GM12878 (cell line): ENCODE measurements at regions not wholly inside any gene's neighbourhood (a gene's known extent, or its start where the extent isn't known, plus 50 kb on each side); places are given as distances from the start of the nearest gene placed in this dataset.

Experiments used
- ATAC-seq: fragments of 200-7000 bp; cut with Tn5 transposase; 3 replicates; pipeline ENCODE4 v1.9.1; 2020; ENCODE audit warnings: mild to moderate bottlenecking, moderate library complexity
- BruUV-seq: library from RNA; stranded (reverse); fragments of 400-500 nt; replicated peaks from 2 replicates; lab custom pipeline; 2021; lab: Mats Ljungman, UMichigan
- CTCF ChIA-PET: fragments of 300-600 bp; sonication (Branson Sonifier 250); formaldehyde crosslinking; extraction: SDS; loops from one replicate; lab custom pipeline; 2021; ENCODE audit warnings: inconsistent platforms; lab: Yijun Ruan, JAX
- POLR2A ChIA-PET: fragments of 350-600 bp; formaldehyde crosslinking; extraction: SDS; loops from one replicate; lab custom pipeline; 2021; ENCODE audit warnings: inconsistent platforms; lab: Charles Lee
- RAD21 ChIA-PET: fragments of 300-600 bp; sonication (Branson Sonifier 250); formaldehyde crosslinking; loops from one replicate; lab custom pipeline; 2023; ENCODE audit warnings: antibody characterized with exemption; ENCODE audit not compliant: unreplicated experiment; lab: Charles Lee
- SMC1A ChIA-PET: fragments of 300-600 bp; sonication (Branson Sonifier 250); formaldehyde crosslinking; loops from one replicate; lab custom pipeline; 2023; ENCODE audit not compliant: unreplicated experiment, uncharacterized antibody; lab: Charles Lee
- DNase-seq: peaks from one replicate; pipeline ENCODE4 v3.0.0-alpha.2; 2011; ENCODE audit warnings: low read depth, low spot score
- FAIRE-seq: peaks from 3 replicates; lab custom pipeline; 2011; peaks lifted over from hg19 to GRCh38; lab: Jason Lieb, UNC
- H2AFZ ChIP-seq: 2 replicates; pipeline ENCODE4 v1.6.0; 2011; ENCODE audit warnings: low read depth, low read length, control low read depth; ENCODE audit not compliant: control insufficient read depth
- H3K27ac ChIP-seq: 2 replicates; pipeline ENCODE4 v1.5.1; 2011; ENCODE audit warnings: control low read depth; ENCODE audit not compliant: control insufficient read depth, insufficient read depth
- H3K27me3 ChIP-seq, 2 experiments: replicated peaks in 1 of 2; 2 replicates each; pipeline versions ENCODE4 v1.6.0 to v1.6.1; 2011; ENCODE audit warnings: low read length in 1 of 2; ENCODE audit not compliant: control insufficient read depth in 2 of 2, insufficient read depth in 2 of 2
- H3K36me3 ChIP-seq, 2 experiments: 2 replicates each; pipeline ENCODE4 v1.5.1; 2011; ENCODE audit warnings: low read length in 1 of 2; ENCODE audit not compliant: control insufficient read depth in 2 of 2, insufficient read depth in 2 of 2
- H3K4me1 ChIP-seq: 2 replicates; pipeline ENCODE4 v1.6.1; 2011; ENCODE audit warnings: mild to moderate bottlenecking, low read length, moderate library complexity, mixed read lengths; ENCODE audit not compliant: control insufficient read depth, insufficient read depth
- H3K4me2 ChIP-seq: 2 replicates; pipeline ENCODE4 v1.6.0; 2011; ENCODE audit warnings: control low read depth; ENCODE audit not compliant: control insufficient read depth, insufficient read depth
- H3K4me3 ChIP-seq: fragments of 200-600 bp; sonication (generic); 2 replicates; pipeline ENCODE4 v1.5.1; 2016
- H3K79me2 ChIP-seq: 2 replicates; pipeline ENCODE4 v1.6.0; 2011; ENCODE audit warnings: low read length; ENCODE audit not compliant: control insufficient read depth, insufficient read depth
- H3K9ac ChIP-seq: 2 replicates; pipeline ENCODE4 v1.8.0; 2011; ENCODE audit warnings: low read length, control low read depth, mixed read lengths; ENCODE audit not compliant: control insufficient read depth, insufficient read depth
- H3K9me3 ChIP-seq: replicated peaks from 3 replicates; pipeline ENCODE4 v1.5.1; 2011; ENCODE audit warnings: mild to moderate bottlenecking, low read length; ENCODE audit not compliant: control insufficient read depth, insufficient read depth
- H4K20me1 ChIP-seq: 2 replicates; pipeline ENCODE4 v1.6.0; 2011; ENCODE audit not compliant: control insufficient read depth, insufficient read depth
- CBX3 ChIP-seq: fragments of 200-600 bp; sonication (generic); IDR thresholded peaks from 2 replicates; pipeline ENCODE4 v1.6.1; 2016; ENCODE audit warnings: low read depth, borderline replicate concordance
- CBX5 ChIP-seq: sonication (generic); IDR thresholded peaks from 2 replicates; pipeline ENCODE4 v1.6.1; 2016; ENCODE audit warnings: low read depth, moderate library complexity, mild to moderate bottlenecking, inconsistent platforms
- CEBPB ChIP-seq, 2 experiments: fragments of 150-350 bp in 1 of 2; IDR thresholded peaks; 2 replicates each; pipeline ENCODE4 v1.6.1; 2012 to 2014; ENCODE audit warnings: low read depth in 2 of 2, low read length in 2 of 2, borderline replicate concordance in 1 of 2, inconsistent platforms in 1 of 2
- MLLT1 ChIP-seq: fragments of 450-650 bp; IDR thresholded peaks from 2 replicates; pipeline ENCODE4 v1.6.1; 2016; ENCODE audit warnings: mild to moderate bottlenecking
- POLR2AphosphoS2 ChIP-seq: IDR thresholded peaks from 2 replicates; pipeline ENCODE4 v1.6.1; 2011; ENCODE audit warnings: low read depth, mild to moderate bottlenecking, low read length, improper control_type of control experiment, moderate library complexity
- POU2F2 ChIP-seq: IDR thresholded peaks from 3 replicates; pipeline ENCODE4 v1.6.1; 2011; ENCODE audit warnings: low read depth, mild to moderate bottlenecking, low read length, borderline replicate concordance
- SMC3 ChIP-seq: IDR thresholded peaks from 2 replicates; pipeline ENCODE4 v1.6.1; 2011; ENCODE audit warnings: low read length, improper control_type of control experiment, borderline replicate concordance
- USF1 ChIP-seq: IDR thresholded peaks from 2 replicates; pipeline ENCODE4 v1.6.1; 2011; ENCODE audit warnings: borderline replicate concordance, low read depth, mild to moderate bottlenecking, moderate library complexity, mixed read lengths, low read length; ENCODE audit not compliant: insufficient read depth; ENCODE audit errors: extremely low read length
- USF2 ChIP-seq: IDR thresholded peaks from 2 replicates; pipeline ENCODE4 v1.6.1; 2011; ENCODE audit warnings: low read depth, low read length, improper control_type of control experiment, borderline replicate concordance
- ZBTB40 ChIP-seq: fragments of 450-650 bp; IDR thresholded peaks from 2 replicates; pipeline ENCODE4 v1.6.1; 2016; ENCODE audit warnings: mild to moderate bottlenecking, moderate library complexity, borderline replicate concordance
- WGBS: methylation state at CpG from one replicate; pipeline ENCODE4 v1.1.6; 2016; ENCODE audit warnings: low lambda C conversion rate; ENCODE audit not compliant: insufficient replicate concordance, insufficient coverage; ENCODE audit errors: missing lambda C conversion rate; 5-methylcytosine and 5-hydroxymethylcytosine counted together
- in situ Hi-C: fragments of 300-500 bp; cut with MboI; formaldehyde crosslinking; loops from 9 replicates; pipeline ENCODE4 v1.14.3; 2018; ENCODE audit warnings: mixed read lengths
- intact Hi-C: fragments of 100-400 bp; cut with micrococcal nuclease; formaldehyde crosslinking; loops from one replicate; pipeline ENCODE4 v1.14.2; 2022; ENCODE audit not compliant: unreplicated experiment
- TF ChIP-seq, protein P1 (sequence below): fragments of 450-650 bp; IDR thresholded peaks from 2 replicates; pipeline ENCODE4 v1.6.1; 2017; ENCODE audit warnings: low read depth, mild to moderate bottlenecking, moderate library complexity

GRCh38 chr14:43525658-43526057, 981.4 kb downstream of the FSCB start:
- CTCF ChIA-PET = no interaction called here
- H3K9ac ChIP-seq = no peak overlapping the region
- TF ChIP-seq ZBTB40 = no peak
- TF ChIP-seq MLLT1 = no peak
- TF ChIP-seq CBX5 = no peak
- TF ChIP-seq, protein P1, sequence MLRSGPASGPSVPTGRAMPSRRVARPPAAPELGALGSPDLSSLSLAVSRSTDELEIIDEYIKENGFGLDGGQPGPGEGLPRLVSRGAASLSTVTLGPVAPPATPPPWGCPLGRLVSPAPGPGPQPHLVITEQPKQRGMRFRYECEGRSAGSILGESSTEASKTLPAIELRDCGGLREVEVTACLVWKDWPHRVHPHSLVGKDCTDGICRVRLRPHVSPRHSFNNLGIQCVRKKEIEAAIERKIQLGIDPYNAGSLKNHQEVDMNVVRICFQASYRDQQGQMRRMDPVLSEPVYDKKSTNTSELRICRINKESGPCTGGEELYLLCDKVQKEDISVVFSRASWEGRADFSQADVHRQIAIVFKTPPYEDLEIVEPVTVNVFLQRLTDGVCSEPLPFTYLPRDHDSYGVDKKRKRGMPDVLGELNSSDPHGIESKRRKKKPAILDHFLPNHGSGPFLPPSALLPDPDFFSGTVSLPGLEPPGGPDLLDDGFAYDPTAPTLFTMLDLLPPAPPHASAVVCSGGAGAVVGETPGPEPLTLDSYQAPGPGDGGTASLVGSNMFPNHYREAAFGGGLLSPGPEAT = no peak
- no peak for TF ChIP-seq SMC3
- no peak for TF ChIP-seq USF2
- no peak for TF ChIP-seq CEBPB (IDR thresholded peaks at IDR 0.05; ENCODE audit: borderline replicate concordance in 1 of 2, low read depth in 2 of 2, low read length in 2 of 2)
- no peak for TF ChIP-seq POU2F2
- TF ChIP-seq USF1 = no peak
- no peak for TF ChIP-seq POLR2AphosphoS2
- no peak for TF ChIP-seq CBX3

More at GRCh38 chr14:43525658-43526057, 981.4 kb downstream of the FSCB start:
- WGBS = 0% methylated on average over 1 of the region's 1 CpG
- POLR2A ChIA-PET = no interaction called here
- no peak overlapping the region for H3K4me2 ChIP-seq
- H3K9me3 ChIP-seq = no peaks in the 10 kb centered on the region
- in situ Hi-C loops = no loop called here
- BruUV-seq = no TSS peak
- H3K27ac ChIP-seq = no peak overlapping the region
- no peak overlapping the region for H2AFZ ChIP-seq
- no peaks in the 10 kb centered on the region for H3K27me3 ChIP-seq
- ATAC-seq (no peak), FAIRE-seq (no peak), DNase-seq (no peak)
- no peaks in the 10 kb centered on the region for H3K36me3 ChIP-seq
- no peaks in the 10 kb centered on the region for H4K20me1 ChIP-seq
- RAD21 ChIA-PET = no interaction called here
- SMC1A ChIA-PET = no interaction called here
- H3K4me1 ChIP-seq = no peaks in the 10 kb centered on the region
- H3K79me2 ChIP-seq = no peaks in the 10 kb centered on the region
- no peak overlapping the region for H3K4me3 ChIP-seq
- intact Hi-C loops = no loop called here
